ENCODE measurements at regions not wholly inside any gene's neighbourhood (a gene's known extent, or its start where the extent isn't known, plus 50 kb on each side); places are given as distances from the start of the nearest gene placed in this dataset.

DNA sequence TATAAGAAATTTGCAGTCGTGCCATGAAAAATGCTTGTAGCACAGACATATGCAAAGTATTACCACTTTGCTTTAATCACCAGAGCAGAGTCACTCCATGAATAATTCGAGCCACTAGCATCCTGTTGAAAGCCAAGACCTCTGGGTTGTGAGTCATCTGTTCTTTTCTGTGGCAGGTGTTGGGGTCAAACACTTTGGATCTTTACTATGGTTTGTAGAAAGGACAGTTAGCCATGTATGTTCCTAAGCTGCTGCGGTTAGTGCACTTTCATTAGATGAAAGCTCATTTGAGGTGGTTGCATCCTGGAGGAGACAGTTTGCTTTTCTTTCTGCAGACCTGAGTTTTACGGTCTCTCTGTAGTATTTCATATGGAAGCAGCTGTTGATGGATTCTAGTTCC is 223.7 kb downstream of the DMRT2 start:
- no peak overlapping the region for H3K27ac ChIP-seq

GRCh38 chr9:1274334-1274733 is 224.2 kb downstream of the DMRT2 start:
- TF ChIP-seq, protein P1, sequence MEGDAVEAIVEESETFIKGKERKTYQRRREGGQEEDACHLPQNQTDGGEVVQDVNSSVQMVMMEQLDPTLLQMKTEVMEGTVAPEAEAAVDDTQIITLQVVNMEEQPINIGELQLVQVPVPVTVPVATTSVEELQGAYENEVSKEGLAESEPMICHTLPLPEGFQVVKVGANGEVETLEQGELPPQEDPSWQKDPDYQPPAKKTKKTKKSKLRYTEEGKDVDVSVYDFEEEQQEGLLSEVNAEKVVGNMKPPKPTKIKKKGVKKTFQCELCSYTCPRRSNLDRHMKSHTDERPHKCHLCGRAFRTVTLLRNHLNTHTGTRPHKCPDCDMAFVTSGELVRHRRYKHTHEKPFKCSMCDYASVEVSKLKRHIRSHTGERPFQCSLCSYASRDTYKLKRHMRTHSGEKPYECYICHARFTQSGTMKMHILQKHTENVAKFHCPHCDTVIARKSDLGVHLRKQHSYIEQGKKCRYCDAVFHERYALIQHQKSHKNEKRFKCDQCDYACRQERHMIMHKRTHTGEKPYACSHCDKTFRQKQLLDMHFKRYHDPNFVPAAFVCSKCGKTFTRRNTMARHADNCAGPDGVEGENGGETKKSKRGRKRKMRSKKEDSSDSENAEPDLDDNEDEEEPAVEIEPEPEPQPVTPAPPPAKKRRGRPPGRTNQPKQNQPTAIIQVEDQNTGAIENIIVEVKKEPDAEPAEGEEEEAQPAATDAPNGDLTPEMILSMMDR (IDR thresholded peaks at IDR 0.05): no peak

More for the DNA sequence above, 223.7 kb downstream of the DMRT2 start:
- H3K9me3 ChIP-seq (ENCODE audit: control insufficient read depth, low read length): no peaks in the 10 kb centered on the region
- H3K4me1 ChIP-seq: no peaks in the 10 kb centered on the region
- H3K36me3 ChIP-seq (ENCODE audit: control insufficient read depth, insufficient read depth, low read length): no peaks in the 10 kb centered on the region
- H2AFZ ChIP-seq: no peak overlapping the region
- no peaks in the 10 kb centered on the region for H3K27me3 ChIP-seq (ENCODE audit: control insufficient read depth, insufficient read depth, low read length)
- no peak overlapping the region for H3K9ac ChIP-seq
- H3K4me2 ChIP-seq (ENCODE audit: low read length): no peak overlapping the region
- H3K79me2 ChIP-seq: no peaks in the 10 kb centered on the region
- no peak overlapping the region for H3K4me3 ChIP-seq (ENCODE audit: low read depth, low read length)
- TF ChIP-seq, protein P1 (IDR thresholded peaks at IDR 0.05): no peak

GRCh38 chr9:1276474-1276873 is 226.3 kb downstream of the DMRT2 start:
- H3K27ac ChIP-seq: no peak overlapping the region
- no peak overlapping the region for H2AFZ ChIP-seq
- H3K4me3 ChIP-seq (ENCODE audit: low read depth, low read length): no peak overlapping the region
- TF ChIP-seq, protein P1 (IDR thresholded peaks at IDR 0.05): no peak
- H3K27me3 ChIP-seq (ENCODE audit: control insufficient read depth, insufficient read depth, low read length): no peaks in the 10 kb centered on the region
- H3K4me2 ChIP-seq (ENCODE audit: low read length): no peak overlapping the region
- no peaks in the 10 kb centered on the region for H3K9me3 ChIP-seq (ENCODE audit: control insufficient read depth, low read length)
- no peaks in the 10 kb centered on the region for H3K79me2 ChIP-seq
- H3K9ac ChIP-seq: no peak overlapping the region
- H3K4me1 ChIP-seq: no peaks in the 10 kb centered on the region
- H3K36me3 ChIP-seq (ENCODE audit: control insufficient read depth, insufficient read depth, low read length): no peaks in the 10 kb centered on the region

More at GRCh38 chr9:1274334-1274733, 224.2 kb downstream of the DMRT2 start:
- no peaks in the 10 kb centered on the region for H3K9me3 ChIP-seq (ENCODE audit: control insufficient read depth, low read length)
- H3K9ac ChIP-seq: no peak overlapping the region
- H3K4me3 ChIP-seq (ENCODE audit: low read depth, low read length): no peak overlapping the region
- no peak overlapping the region for H3K4me2 ChIP-seq (ENCODE audit: low read length)
- no peaks in the 10 kb centered on the region for H3K79me2 ChIP-seq
- no peaks in the 10 kb centered on the region for H3K36me3 ChIP-seq (ENCODE audit: control insufficient read depth, insufficient read depth, low read length)
- H3K27me3 ChIP-seq (ENCODE audit: control insufficient read depth, insufficient read depth, low read length): no peaks in the 10 kb centered on the region
- no peak overlapping the region for H2AFZ ChIP-seq
- H3K4me1 ChIP-seq: no peaks in the 10 kb centered on the region
- no peak overlapping the region for H3K27ac ChIP-seq

- Histone ChIP-seq H3K9me3 (ENCODE audit: control insufficient read depth, low read length) (no peaks in the 10 kb centered on the region), H3K4me3 (ENCODE audit: low read depth, low read length) (no peak overlapping the region), H3K27ac (no peak overlapping the region), H3K4me2 (ENCODE audit: low read length) (no peak overlapping the region), H3K79me2 (no peaks in the 10 kb centered on the region), H2AFZ (no peak overlapping the region), H3K27me3 (ENCODE audit: control insufficient read depth, insufficient read depth, low read length) (no peaks in the 10 kb centered on the region), H3K4me1 (no peaks in the 10 kb centered on the region), H3K9ac (no peak overlapping the region), H3K36me3 (ENCODE audit: control insufficient read depth, insufficient read depth, low read length) (no peaks in the 10 kb centered on the region)
- TF ChIP-seq, protein P1 (IDR thresholded peaks at IDR 0.05): no peak
Observed at GRCh38 chr9:1284727-1285126, 234.6 kb downstream of the DMRT2 start.

GRCh38 chr9:1285526-1285925 is 235.4 kb downstream of the DMRT2 start:
- H3K27me3 ChIP-seq (ENCODE audit: control insufficient read depth, insufficient read depth, low read length): no peaks in the 10 kb centered on the region
- H3K9ac ChIP-seq: no peak overlapping the region
- no peaks in the 10 kb centered on the region for H3K4me1 ChIP-seq
- H3K36me3 ChIP-seq (ENCODE audit: control insufficient read depth, insufficient read depth, low read length): no peaks in the 10 kb centered on the region
- no peak overlapping the region for H3K27ac ChIP-seq
- H3K4me3 ChIP-seq (ENCODE audit: low read depth, low read length): no peak overlapping the region
- no peaks in the 10 kb centered on the region for H3K79me2 ChIP-seq
- H3K4me2 ChIP-seq (ENCODE audit: low read length): no peak overlapping the region
- H3K9me3 ChIP-seq (ENCODE audit: control insufficient read depth, low read length): no peaks in the 10 kb centered on the region
- TF ChIP-seq, protein P1 (IDR thresholded peaks at IDR 0.05): no peak
- no peak overlapping the region for H2AFZ ChIP-seq

All from parathyroid adenoma (tissue), 2 donors.